Stimulated activated CD8-positive, alpha-beta memory T cell treated with anti-CD3 and anti-CD28 coated beads, Interleukin-7, amount 100 ng/mL, for 48 hours (primary cell): ENCODE measurements at regions not wholly inside any gene's neighbourhood (a gene's known extent, or its start where the extent isn't known, plus 50 kb on each side); places are given as distances from the start of the nearest gene placed in this dataset.

Experiments
- DNase-seq, 2 donors: peaks; one replicate each; pipeline ENCODE4 v3.0.0-alpha.2; 2020; ENCODE audit warnings: low read depth in 1 of 2; ENCODE audit errors: extremely low read depth in 1 of 2

DNA sequence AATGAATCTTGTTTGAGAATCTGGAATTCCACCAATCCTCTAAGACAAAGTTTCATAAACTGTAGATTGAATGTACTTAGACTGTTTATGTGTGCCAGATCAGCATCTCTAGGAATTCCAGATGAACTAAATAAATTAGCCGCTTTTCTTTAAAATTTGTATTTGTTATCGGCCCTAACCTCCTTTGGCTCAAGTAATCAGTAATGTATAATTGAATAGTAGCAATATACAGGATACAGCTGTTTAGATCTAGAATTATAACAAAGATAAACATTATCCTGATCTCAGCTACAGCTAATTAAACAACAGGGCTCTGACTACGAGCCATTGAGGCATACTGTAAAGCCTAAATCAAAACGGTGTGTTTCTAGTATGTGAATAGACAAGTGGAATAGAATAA is 120.3 kb downstream of the CYB561 start:
- DNase-seq, result no peak

GRCh38 chr17:63329876-63330275 is 116.2 kb downstream of the CYB561 start:
- DNase-seq, result no peak

GRCh38 chr17:63331301-63332061 is 114.6 kb downstream of the CYB561 start:
- no peak for DNase-seq

DNA sequence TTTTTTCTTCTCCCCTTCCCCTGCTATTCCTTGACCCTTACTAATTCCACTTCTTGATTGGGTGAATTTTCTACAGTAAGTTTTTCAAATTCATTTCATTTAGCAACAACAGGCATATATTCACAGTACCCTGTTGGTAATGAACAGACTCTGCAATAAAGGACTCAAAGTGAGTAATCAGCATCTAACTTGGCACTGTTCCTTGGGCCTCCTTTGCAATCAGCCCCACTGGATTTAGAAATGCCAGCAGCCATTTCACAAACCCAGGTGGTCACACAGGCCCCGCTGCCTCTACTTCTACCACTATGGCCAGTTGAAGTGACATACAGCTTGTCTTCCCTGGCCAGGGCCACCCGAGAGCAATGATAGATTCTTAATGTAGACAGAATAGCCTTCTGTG is 113.8 kb downstream of the CYB561 start:
- no peak for DNase-seq

DNA sequence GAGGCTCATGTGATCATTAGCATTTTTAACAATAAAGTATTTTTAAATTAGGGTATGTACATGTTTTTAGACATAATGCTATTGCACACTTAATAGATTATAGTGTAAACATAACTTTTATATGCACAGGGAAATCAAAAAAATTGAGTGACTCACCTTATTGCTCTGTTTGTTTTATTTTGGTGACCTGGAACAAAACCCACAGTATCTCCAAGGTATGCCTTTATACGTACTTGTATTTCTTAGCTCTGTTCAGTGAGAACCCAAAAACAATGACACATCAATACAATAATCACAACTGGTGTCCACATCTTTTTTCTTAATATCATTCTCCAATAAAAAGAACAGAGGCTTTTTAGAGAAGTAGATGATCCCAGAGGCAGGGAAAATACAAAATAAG is 112.2 kb downstream of the CYB561 start:
- DNase-seq, result no peak

DNA sequence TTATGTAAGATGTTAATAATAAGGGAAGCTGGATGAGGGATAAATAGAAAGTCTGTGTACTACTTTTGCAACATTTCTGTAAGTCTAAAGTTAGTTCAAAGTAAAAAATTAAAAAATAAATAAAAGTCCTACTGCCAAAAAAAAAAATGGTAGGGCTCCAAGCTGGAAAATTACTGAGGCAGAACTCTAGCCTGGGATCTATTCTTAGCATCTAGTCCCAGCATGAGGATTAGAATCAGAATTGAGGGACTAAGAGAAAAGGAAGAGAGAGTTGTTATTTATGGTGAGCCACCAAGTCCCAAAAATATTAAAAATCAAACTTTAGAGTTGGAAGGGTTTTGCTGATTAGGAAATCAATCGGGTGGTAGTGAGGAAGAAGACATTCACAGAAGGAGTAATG is 110.3 kb downstream of the CYB561 start:
- no peak for DNase-seq

DNA sequence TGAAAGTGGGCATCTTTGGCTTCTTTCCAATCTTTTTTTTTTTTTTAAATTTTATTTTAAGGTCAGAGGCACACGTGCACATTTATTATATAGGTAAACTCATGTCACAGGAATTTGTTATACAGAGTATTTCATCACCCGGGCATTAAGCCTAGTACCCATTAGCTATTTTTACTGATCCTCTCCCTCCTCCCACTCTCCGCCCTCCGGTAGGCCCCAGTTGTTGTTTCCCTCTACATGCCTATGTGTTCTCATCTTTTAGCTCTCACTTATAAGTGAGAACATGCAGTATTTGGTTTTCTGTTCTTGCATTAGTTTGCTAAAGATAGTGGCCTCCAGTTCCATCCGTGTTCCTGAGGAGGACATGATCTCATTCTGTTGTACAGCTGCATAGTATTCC is 108.5 kb downstream of the CYB561 start:
- no peak for DNase-seq

GRCh38 chr17:63338272-63338671 is 107.8 kb downstream of the CYB561 start:
- DNase-seq, result no peak

- DNase-seq, result no peak
Observed at GRCh38 chr17:63341276-63341675, 104.8 kb downstream of the CYB561 start.

- DNase-seq, result no peak
Observed at GRCh38 chr17:63344383-63344782, 101.7 kb downstream of the CYB561 start.

GRCh38 chr17:63345611-63346010 is 100.5 kb downstream of the CYB561 start:
- DNase-seq, result no peak

DNA sequence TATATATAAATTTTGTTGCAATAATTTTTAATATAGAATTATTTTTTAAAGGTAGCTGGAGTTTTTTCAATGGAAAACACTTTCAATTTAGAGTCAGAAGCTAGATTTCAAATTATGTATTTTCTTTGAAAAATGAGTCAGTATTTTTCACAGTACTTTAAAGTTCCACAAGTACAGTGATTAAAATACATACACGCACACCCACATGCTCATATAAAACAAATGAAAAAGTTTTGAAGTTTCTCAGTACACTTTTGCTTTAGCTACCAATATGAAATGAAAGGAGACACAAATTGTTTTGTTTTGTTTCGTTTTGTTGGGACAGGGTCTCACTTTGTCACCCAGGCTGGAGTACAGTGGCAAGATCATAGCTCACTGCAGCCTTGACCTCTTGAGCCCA is 98.6 kb downstream of the CYB561 start:
- no peak for DNase-seq

GRCh38 chr17:63349478-63350000 is 96.6 kb downstream of the CYB561 start:
- DNase-seq, result no peak

DNA sequence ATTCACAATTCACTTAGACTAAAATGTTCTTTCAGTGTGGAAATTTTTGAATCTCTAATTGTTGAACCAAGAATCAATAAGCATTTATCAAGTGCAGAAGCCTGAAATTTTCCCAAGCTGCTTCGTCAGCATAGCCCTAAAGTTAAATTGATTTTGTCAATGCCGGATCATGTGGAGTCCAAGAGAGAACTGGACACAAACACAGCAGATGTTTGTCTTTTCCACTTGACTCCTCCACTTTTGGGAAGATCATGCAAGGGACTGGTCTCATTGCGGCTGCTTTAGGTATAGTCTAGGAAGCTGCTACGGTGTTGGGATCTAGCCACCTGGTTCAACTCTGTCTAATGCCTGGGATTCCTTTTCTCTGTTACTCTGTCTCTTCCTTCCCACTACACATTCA is 95.7 kb downstream of the CYB561 start:
- no peak for DNase-seq

- no peak for DNase-seq
Observed at GRCh38 chr17:63354256-63354655, 91.8 kb downstream of the CYB561 start.

DNA sequence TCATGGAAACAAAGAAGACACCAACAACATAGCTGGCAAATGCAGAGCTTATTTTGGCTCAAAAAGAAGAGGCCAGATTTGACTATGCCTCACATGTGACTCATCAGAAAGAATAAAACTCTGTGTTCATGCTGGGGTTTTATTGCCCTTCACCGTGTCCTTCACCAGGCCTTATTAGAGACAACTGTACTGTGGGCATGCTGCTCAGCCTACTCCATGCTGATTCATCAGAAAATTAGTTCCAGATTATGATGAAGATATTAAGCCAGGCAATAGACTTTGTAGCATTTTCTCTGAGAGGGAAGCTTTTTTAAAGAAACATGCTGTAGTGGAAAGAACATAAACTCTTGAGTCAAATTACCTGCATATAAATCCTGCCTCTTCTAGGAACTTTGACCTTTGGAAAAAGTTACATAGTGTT is 89.8 kb downstream of the CYB561 start:
- no peak for DNase-seq

GRCh38 chr17:63358111-63358839 is 87.8 kb downstream of the CYB561 start:
- DNase-seq, result no peak

GRCh38 chr17:63358956-63359355 is 87.2 kb downstream of the CYB561 start:
- DNase-seq, result no peak

DNA sequence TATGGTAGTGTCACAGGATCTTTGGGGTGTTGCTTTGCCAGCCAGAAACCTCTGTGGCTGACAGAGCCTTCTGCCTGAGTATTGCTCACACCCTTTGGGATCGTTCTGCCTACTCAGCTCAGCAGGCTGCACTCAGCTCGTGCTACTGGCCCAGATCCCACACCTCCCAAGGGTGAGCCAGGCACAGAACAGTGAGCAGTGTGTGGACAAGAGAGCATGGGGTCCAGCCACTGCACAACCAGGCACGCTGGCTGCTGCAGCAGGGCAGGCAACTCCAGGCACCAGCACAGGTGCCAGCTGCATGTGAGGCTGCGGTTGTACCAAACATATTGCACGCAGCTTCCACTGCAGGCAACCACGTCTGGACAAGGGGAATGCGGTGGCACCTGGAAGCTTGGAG is 84.9 kb downstream of the CYB561 start:
- DNase-seq, result no peak

- DNase-seq, result no peak
Observed at GRCh38 chr17:63362115-63362514, 84.0 kb downstream of the CYB561 start.

GRCh38 chr17:63364387-63364786 is 81.7 kb downstream of the CYB561 start:
- DNase-seq, result no peak

DNA sequence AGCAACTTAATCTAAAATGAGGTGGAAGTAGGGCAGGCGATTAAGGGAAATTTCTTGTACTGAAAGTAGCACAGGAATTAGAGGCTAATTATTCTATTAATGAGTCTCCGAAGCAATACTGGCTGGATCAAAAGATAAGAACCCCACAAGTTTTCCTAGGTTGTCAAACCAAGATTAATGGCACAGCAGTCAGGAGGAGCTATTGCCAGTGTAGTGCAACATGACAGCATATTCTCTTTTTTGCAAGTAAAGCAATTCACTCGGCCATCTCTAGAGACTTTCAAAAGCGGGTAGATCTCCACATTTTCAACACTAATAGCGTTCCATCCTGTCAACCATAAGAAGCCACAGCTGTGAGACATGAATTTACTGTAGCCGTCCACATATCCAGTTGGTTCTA is 81.2 kb downstream of the CYB561 start:
- no peak for DNase-seq
